ENCODE measurements at regions not wholly inside any gene's neighbourhood (a gene's known extent, or its start where the extent isn't known, plus 50 kb on each side); places are given as distances from the start of the nearest gene placed in this dataset.

DNA sequence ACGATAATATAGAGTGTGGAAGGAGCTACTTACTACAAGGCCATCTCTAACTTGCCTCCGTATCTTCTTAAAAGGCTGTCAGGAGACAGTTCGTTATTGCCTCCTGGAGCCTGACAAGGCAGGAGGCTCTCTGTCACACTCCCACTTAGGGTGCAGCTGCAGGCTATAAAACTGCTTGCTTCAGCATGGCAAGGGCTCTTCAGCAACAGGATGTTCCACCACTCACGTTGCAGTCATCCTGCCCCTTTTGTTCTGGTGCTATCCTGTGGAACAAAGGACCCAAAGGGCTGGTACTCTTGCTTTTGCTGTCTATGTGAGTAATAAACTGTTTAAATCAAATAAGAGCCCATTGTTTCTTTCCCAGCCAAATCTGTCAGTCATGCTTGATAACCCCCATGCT, 508.9 kb downstream of the NTRK2 start:
- TF ChIP-seq CTCF (conservative IDR thresholded peaks at IDR 0.05; ENCODE audit: low read depth, low read length), result no peak
- no peak overlapping the region for H3K4me3 ChIP-seq (ENCODE audit: low read depth, low read length)

DNA sequence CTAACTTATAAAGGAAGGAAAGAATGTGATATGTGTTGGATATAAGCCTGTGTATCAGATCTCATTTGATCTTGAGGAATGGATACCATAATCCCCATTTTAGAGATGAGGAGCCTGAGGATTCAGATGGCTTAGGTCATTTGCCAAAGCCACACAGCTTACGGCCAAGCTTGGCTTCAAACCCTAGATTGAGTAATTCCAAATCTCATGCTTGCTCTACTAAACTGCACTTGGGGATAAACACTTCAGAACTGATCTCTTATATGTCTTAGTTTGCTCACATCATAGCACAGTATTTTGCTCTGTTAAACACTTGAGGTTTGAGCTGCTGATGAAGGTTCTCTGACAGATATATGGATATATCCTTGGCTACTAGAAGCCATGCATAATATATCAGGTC, 504.4 kb downstream of the NTRK2 start:
- H3K4me3 ChIP-seq (ENCODE audit: low read depth, low read length), result no peak overlapping the region
- no peak for TF ChIP-seq CTCF (conservative IDR thresholded peaks at IDR 0.05; ENCODE audit: low read depth, low read length)
- no peak for DNase-seq (ENCODE audit: low read depth)

More for the DNA sequence above, 508.9 kb downstream of the NTRK2 start:
- no peak for DNase-seq (ENCODE audit: low read depth)

DNA sequence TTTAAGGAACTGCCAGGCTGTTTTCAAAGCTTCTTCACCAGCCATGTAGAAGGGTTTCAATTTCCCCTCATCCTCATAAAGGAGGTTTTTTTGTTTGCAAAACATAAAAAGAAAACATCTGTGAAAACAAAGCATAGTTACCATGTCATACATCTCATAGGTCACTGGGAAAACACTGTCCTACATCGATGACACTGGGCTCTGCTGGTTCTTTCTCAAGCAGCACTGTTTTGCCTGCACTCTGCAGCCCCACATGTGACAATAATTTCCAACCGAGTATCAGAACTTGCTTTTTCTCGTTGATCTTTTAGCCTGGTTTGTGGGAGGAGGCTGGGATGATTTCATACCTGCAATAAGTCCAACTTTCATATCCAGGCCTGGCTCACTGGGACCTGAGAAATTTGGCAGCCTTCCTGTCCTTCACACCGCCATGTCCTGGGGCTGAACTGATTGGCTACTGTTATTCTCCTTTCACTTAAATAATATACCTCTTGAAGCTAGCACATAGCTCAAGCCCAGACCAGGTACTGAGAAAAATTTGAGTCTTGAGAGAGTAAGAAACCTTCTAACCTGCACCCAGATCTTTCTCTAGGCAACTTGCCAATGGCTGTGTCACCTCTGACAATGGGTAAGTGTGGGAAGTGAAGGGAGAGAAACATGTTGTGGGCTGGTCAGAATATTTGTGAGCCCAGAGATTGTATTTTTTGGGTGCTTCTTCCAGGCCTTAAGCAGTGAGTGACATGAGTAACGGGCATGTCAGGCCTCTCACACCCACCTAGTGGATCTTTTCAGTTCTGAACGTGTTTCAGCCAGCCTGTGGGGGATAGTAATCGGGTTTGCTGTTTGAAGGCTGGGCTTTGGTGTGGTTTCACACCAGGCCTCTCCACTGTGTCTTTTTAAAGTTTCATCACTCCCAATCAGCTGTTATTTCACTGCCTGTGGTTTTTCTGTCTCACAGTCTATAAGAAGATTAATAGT, 502.8 kb downstream of the NTRK2 start:
- DNase-seq (ENCODE audit: low read depth), result no peak
- TF ChIP-seq CTCF (conservative IDR thresholded peaks at IDR 0.05; ENCODE audit: low read depth, low read length), result no peak

DNA sequence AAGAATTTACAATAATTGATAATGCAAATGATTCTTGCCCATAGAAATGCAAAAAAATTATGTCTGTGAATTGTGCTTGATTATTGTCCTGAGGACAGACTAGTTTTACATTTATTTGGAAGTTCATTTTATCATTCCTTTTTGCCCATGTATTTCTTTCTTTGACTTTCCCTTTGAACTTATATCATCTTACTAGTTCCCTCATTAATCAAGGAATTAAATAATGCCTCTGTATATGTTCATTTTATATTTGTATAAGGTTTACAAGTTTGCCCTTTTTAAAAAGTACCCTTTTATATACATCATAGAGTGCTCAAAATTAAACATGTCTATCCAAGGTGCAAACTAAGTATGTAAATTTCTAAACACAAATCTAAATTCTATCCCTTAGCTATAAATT, 501.6 kb downstream of the NTRK2 start:
- no peak for DNase-seq (ENCODE audit: low read depth)
- no peak overlapping the region for H3K4me3 ChIP-seq (ENCODE audit: low read depth, low read length)
- no peak for TF ChIP-seq CTCF (conservative IDR thresholded peaks at IDR 0.05; ENCODE audit: low read depth, low read length)

More for the DNA sequence above, 502.8 kb downstream of the NTRK2 start:
- H3K4me3 ChIP-seq (ENCODE audit: low read depth, low read length), result no peak overlapping the region

DNA sequence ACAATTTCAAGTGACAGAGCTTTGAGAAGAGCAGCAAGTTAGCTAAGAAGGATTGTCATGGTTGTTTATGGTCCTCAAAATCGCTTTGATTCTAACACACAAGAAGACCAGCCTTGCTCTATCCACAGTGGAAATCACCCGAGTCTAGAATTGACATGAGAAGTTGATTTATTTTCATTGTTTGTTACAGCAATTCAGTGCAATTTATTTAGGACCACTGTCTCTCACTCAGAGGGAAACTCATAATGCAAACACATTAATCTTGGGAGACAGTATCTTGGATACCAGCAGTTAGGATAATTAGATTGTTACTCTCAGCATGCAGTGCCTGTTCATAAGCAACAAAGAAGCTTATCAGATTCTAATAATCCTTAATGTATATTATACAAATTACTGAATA, 498.9 kb downstream of the NTRK2 start:
- TF ChIP-seq CTCF (conservative IDR thresholded peaks at IDR 0.05; ENCODE audit: low read depth, low read length), result no peak
- H3K4me3 ChIP-seq (ENCODE audit: low read depth, low read length), result no peak overlapping the region
- DNase-seq (ENCODE audit: low read depth), result no peak

DNA sequence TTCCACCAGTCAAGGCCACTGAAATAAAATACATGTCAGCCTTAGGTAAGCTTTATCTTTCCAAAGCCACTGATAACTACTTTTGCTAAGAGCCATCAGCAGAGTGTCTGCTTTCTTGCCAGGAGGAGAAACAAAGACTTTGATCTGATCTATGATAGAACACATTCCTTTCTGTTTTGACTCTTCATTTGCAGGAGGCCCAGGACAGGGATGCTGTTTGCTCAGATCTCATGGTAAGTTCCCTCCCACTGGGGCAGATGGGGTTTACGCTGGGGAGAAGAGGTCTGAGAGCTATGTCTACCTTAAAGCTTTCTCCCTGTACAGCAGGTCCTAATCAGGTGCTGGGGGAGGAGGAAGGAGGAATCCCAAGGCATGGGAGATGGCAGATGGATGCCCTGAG, 497.6 kb downstream of the NTRK2 start:
- DNase-seq (ENCODE audit: low read depth), result no peak
- TF ChIP-seq CTCF (conservative IDR thresholded peaks at IDR 0.05; ENCODE audit: low read depth, low read length), result no peak

DNA sequence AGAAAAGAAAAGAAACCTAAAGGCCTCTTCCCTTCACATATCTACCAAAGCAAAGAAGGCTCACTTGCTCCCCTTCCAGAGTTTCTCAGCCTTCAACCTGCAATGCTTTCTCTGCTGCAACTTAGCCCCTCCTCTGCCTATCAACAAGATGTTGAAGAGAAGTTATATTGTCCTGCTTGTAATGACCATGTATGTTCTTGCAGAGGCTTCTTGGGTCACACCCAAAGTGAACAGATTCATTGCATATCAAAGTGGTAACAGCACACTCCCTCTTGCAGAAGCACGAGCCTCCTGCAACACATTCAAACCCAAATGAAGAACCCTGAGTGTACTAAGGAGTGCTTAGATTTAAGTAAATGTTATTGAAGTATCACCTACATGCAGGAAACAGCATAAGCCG, 494.3 kb downstream of the NTRK2 start:
- TF ChIP-seq CTCF (conservative IDR thresholded peaks at IDR 0.05; ENCODE audit: low read depth, low read length), result no peak
- no peak for DNase-seq (ENCODE audit: low read depth)
- H3K4me3 ChIP-seq (ENCODE audit: low read depth, low read length), result no peak overlapping the region

More for the DNA sequence above, 497.6 kb downstream of the NTRK2 start:
- H3K4me3 ChIP-seq (ENCODE audit: low read depth, low read length), result no peak overlapping the region

Measured in choroid plexus epithelial cell (primary cell).